Progenitor cell of endocrine pancreas (in vitro differentiated cells): ENCODE measurements at regions not wholly inside any gene's neighbourhood (a gene's known extent, or its start where the extent isn't known, plus 50 kb on each side); places are given as distances from the start of the nearest gene placed in this dataset.

Experiments used
- DNase-seq: peaks from one replicate; pipeline ENCODE4 v3.0.0; 2021; ENCODE audit warnings: low spot score; ENCODE audit not compliant: unreplicated experiment
- H3K27ac Mint-ChIP-seq: 2 replicates; pipeline ENCODE4 v1.8.0; 2021; ENCODE audit warnings: mild to moderate bottlenecking, moderate library complexity, mixed read lengths
- H3K27me3 Mint-ChIP-seq: 2 replicates; pipeline ENCODE4 v1.8.0; 2021; ENCODE audit warnings: mixed read lengths
- H3K36me3 Mint-ChIP-seq: 2 replicates; pipeline ENCODE4 v1.8.0; 2022; ENCODE audit warnings: mixed read lengths; ENCODE audit not compliant: insufficient read depth
- H3K4me1 Mint-ChIP-seq: 2 replicates; pipeline ENCODE4 v1.8.0; 2021; ENCODE audit warnings: low read depth, mixed read lengths
- H3K4me3 Mint-ChIP-seq: 2 replicates; pipeline ENCODE4 v1.8.0; 2021; ENCODE audit warnings: low read depth, mild to moderate bottlenecking, moderate library complexity, mixed read lengths
- H3K9me3 Mint-ChIP-seq: 2 replicates; pipeline ENCODE4 v1.8.0; 2021; ENCODE audit warnings: low read depth, mixed read lengths
- TF ChIP-seq, protein P1 (sequence below): fragments of 200-600 bp; sonication (generic); IDR thresholded peaks from one replicate; pipeline ENCODE4 v1.5.0; 2021; ENCODE audit warnings: antibody characterized with exemption, mild to moderate bottlenecking; ENCODE audit not compliant: unreplicated experiment

GRCh38 chr4:14449308-14449707, 553.0 kb upstream of the CPEB2 start:
- H3K4me1 Mint-ChIP-seq, result peaks cover 16% of the 10 kb centered on the region
- H3K27ac Mint-ChIP-seq, result no peak overlapping the region
- peaks cover 18% of the 10 kb centered on the region for H3K27me3 Mint-ChIP-seq
- H3K36me3 Mint-ChIP-seq, result no peaks in the 10 kb centered on the region
- TF ChIP-seq, protein P1, sequence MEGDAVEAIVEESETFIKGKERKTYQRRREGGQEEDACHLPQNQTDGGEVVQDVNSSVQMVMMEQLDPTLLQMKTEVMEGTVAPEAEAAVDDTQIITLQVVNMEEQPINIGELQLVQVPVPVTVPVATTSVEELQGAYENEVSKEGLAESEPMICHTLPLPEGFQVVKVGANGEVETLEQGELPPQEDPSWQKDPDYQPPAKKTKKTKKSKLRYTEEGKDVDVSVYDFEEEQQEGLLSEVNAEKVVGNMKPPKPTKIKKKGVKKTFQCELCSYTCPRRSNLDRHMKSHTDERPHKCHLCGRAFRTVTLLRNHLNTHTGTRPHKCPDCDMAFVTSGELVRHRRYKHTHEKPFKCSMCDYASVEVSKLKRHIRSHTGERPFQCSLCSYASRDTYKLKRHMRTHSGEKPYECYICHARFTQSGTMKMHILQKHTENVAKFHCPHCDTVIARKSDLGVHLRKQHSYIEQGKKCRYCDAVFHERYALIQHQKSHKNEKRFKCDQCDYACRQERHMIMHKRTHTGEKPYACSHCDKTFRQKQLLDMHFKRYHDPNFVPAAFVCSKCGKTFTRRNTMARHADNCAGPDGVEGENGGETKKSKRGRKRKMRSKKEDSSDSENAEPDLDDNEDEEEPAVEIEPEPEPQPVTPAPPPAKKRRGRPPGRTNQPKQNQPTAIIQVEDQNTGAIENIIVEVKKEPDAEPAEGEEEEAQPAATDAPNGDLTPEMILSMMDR, result no peak
- H3K4me3 Mint-ChIP-seq, result no peak overlapping the region
- no peak for DNase-seq
- no peaks in the 10 kb centered on the region for H3K9me3 Mint-ChIP-seq

GRCh38 chr4:14452001-14452400, 550.3 kb upstream of the CPEB2 start:
- TF ChIP-seq, protein P1, result no peak
- Mint-ChIP-seq H3K9me3 (no peaks in the 10 kb centered on the region), H3K4me1 (peaks cover 14% of the 10 kb centered on the region), H3K4me3 (no peak overlapping the region), H3K36me3 (no peaks in the 10 kb centered on the region), H3K27ac (no peak overlapping the region), H3K27me3 (peaks cover 14% of the 10 kb centered on the region)
- no peak for DNase-seq

- DNase-seq, result no peak
- Mint-ChIP-seq H3K36me3 (no peaks in the 10 kb centered on the region), H3K4me1 (peaks cover 14% of the 10 kb centered on the region), H3K27me3 (peaks cover 14% of the 10 kb centered on the region), H3K27ac (no peak overlapping the region), H3K9me3 (no peaks in the 10 kb centered on the region), H3K4me3 (no peak overlapping the region)
- TF ChIP-seq, protein P1, result no peak
Observed at GRCh38 chr4:14452764-14453163, 549.5 kb upstream of the CPEB2 start.

- no peak for DNase-seq
- Mint-ChIP-seq H3K4me1 (peaks cover 4% of the 10 kb centered on the region), H3K27me3 (no peaks in the 10 kb centered on the region), H3K9me3 (no peaks in the 10 kb centered on the region), H3K4me3 (no peak overlapping the region), H3K36me3 (no peaks in the 10 kb centered on the region), H3K27ac (no peak overlapping the region)
- TF ChIP-seq, protein P1, result no peak
Observed at GRCh38 chr4:14458463-14458862, 543.8 kb upstream of the CPEB2 start.

GRCh38 chr4:14465057-14465456, 537.2 kb upstream of the CPEB2 start:
- no peaks in the 10 kb centered on the region for H3K9me3 Mint-ChIP-seq
- no peak for DNase-seq
- TF ChIP-seq, protein P1, result no peak
- H3K27me3 Mint-ChIP-seq, result no peaks in the 10 kb centered on the region
- no peak overlapping the region for H3K4me3 Mint-ChIP-seq
- no peaks in the 10 kb centered on the region for H3K36me3 Mint-ChIP-seq
- no peaks in the 10 kb centered on the region for H3K4me1 Mint-ChIP-seq
- H3K27ac Mint-ChIP-seq, result no peak overlapping the region
